Epithelial cell of proximal tubule (primary cell): ENCODE measurements at regions not wholly inside any gene's neighbourhood (a gene's known extent, or its start where the extent isn't known, plus 50 kb on each side); places are given as distances from the start of the nearest gene placed in this dataset.

Experiments
- DNase-seq: peaks from one replicate; pipeline ENCODE4 v3.0.0-alpha.2; 2011; ENCODE audit warnings: low read depth
- H3K4me3 ChIP-seq: 2 replicates; pipeline ENCODE4 v1.5.1; 2011; ENCODE audit warnings: low read depth, mild to moderate bottlenecking, low read length
- CTCF ChIP-seq: conservative IDR thresholded peaks from 2 replicates; pipeline ENCODE4 v1.5.1; 2012; ENCODE audit warnings: low read depth, mild to moderate bottlenecking, low read length

- no peak for DNase-seq
Observed at GRCh38 chr6:11903645-11904044, 108.5 kb upstream of the HIVEP1 start.

GRCh38 chr6:11902527-11902926, 109.6 kb upstream of the HIVEP1 start:
- no peak for TF ChIP-seq CTCF
- DNase-seq: no peak
- H3K4me3 ChIP-seq: no peak overlapping the region

More at GRCh38 chr6:11903645-11904044, 108.5 kb upstream of the HIVEP1 start:
- no peak for TF ChIP-seq CTCF
- H3K4me3 ChIP-seq: no peak overlapping the region

GRCh38 chr6:11900662-11901598, 111.2 kb upstream of the HIVEP1 start:
- DNase-seq: no peak

GRCh38 chr6:11899645-11900044, 112.5 kb upstream of the HIVEP1 start:
- DNase-seq: no peak
- TF ChIP-seq CTCF: no peak

More at GRCh38 chr6:11900662-11901598, 111.2 kb upstream of the HIVEP1 start:
- no peak overlapping the region for H3K4me3 ChIP-seq
- TF ChIP-seq CTCF: no peak

GRCh38 chr6:11894212-11894611, 115.6 kb upstream of the ADTRP start:
- no peak for TF ChIP-seq CTCF
- no peak for DNase-seq
- H3K4me3 ChIP-seq: no peak overlapping the region

More at GRCh38 chr6:11899645-11900044, 112.5 kb upstream of the HIVEP1 start:
- no peak overlapping the region for H3K4me3 ChIP-seq

- H3K4me3 ChIP-seq: no peak overlapping the region
- TF ChIP-seq CTCF: no peak
- no peak for DNase-seq
Observed at GRCh38 chr6:11891547-11891946, 112.9 kb upstream of the ADTRP start.

GRCh38 chr6:11890849-11891248, 112.2 kb upstream of the ADTRP start:
- DNase-seq: no peak
- no peak overlapping the region for H3K4me3 ChIP-seq
- TF ChIP-seq CTCF: no peak
